ENCODE measurements at regions not wholly inside any gene's neighbourhood (a gene's known extent, or its start where the extent isn't known, plus 50 kb on each side); places are given as distances from the start of the nearest gene placed in this dataset.

- DNase-seq: no peak
- Mint-ChIP-seq H3K36me3 (ENCODE audit: low read depth) (no peaks in the 10 kb centered on the region), H3K9me3 (no peaks in the 10 kb centered on the region), H3K4me1 (ENCODE audit: low read depth) (peaks cover 59% of the 10 kb centered on the region), H3K27me3 (peaks cover 3% of the 10 kb centered on the region), H3K27ac (no peak overlapping the region), H3K4me3 (no peak overlapping the region)
- intact Hi-C loops (cut with micrococcal nuclease): loop anchor here (5.0 kb wide), 1 partner anchor 95 kb away; no protein-coding TSS in a partner anchor
- no peak for TF ChIP-seq CTCF (IDR thresholded peaks at IDR 0.05)
- ATAC-seq: no peak
- ChIA-PET CTCF (interaction anchor here (0.8 to 1.9 kb wide), 3 partner anchors 52 to 215 kb away, joined by 3 to 7 read pairs (median 4); no protein-coding TSS in a partner anchor), POLR2A (interaction anchor here (0.9 kb wide), 1 partner anchor 57 kb away, joined by 3 read pairs; no protein-coding TSS in a partner anchor)
These were observed 59.2 kb upstream of the KLF13 start for GRCh38 chr15:31267161-31268107.

- Mint-ChIP-seq H3K4me1 (ENCODE audit: low read depth) (peaks cover 52% of the 10 kb centered on the region), H3K27me3 (peaks cover under 1% of the 10 kb centered on the region), H3K27ac (no peak overlapping the region), H3K9me3 (no peaks in the 10 kb centered on the region), H3K36me3 (ENCODE audit: low read depth) (no peaks in the 10 kb centered on the region), H3K4me3 (no peak overlapping the region)
- no peak for DNase-seq
- no peak for TF ChIP-seq CTCF (IDR thresholded peaks at IDR 0.05)
- no peak for ATAC-seq
- ChIA-PET CTCF (interaction anchor here (1.9 kb wide), 1 partner anchor 53 kb away, joined by 7 read pairs; no protein-coding TSS in a partner anchor), POLR2A (no interaction called here)
- intact Hi-C loops (cut with micrococcal nuclease): loop anchor here (5.0 kb wide), 1 partner anchor 94 kb away; no protein-coding TSS in a partner anchor
These were observed 58.5 kb upstream of the KLF13 start for GRCh38 chr15:31268108-31268501.

DNA sequence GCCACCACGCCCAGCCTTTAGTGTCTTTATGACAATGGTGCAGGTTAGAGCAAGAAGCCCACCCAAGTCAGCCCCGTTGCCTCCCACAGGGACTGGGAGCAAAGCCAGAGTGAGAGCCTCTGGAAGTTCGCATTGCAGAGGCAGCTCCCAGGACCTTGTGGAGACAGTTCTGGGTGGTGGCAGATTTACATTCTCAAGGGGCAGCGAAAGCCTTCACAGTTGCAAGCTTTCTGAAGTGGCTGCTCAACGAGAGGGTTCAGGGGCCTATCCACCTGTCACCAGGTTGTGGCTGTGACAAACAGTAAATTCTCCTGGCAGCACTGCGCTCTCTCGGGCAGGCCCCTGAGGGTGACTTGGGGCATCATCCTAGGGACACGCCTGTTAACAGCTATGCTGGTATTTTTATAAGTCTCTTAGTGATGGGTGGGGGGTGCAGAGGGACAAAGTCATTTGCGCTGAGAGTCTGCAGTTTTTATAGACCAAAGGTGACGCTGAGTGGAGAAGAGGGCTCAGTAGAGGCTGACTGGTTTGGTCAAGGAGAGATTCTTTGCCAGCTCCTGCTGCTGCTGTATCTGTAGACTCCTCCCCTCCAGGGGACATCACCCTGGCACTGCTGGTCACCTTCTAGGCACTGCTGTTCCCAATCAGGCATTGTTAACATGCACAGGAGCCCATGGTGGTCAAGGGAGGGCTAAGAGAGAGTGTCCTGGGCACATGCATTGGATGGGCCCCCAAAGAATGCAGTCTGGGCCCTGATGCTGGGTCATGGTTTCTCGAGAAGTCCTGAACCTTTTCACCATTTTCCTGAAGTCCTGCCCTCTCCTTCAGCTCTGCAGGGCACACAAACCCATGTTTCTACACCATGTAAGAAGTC, 57.5 kb upstream of the KLF13 start:
- ChIA-PET CTCF (interaction anchor here (1.9 kb wide), 1 partner anchor 54 kb away, joined by 7 read pairs; no protein-coding TSS in a partner anchor), POLR2A (no interaction called here)
- TF ChIP-seq CTCF (IDR thresholded peaks at IDR 0.05): no peak
- DNase-seq (no peak), ATAC-seq (no peak)
- Mint-ChIP-seq H3K4me1 (ENCODE audit: low read depth) (peaks cover 46% of the 10 kb centered on the region), H3K4me3 (no peak overlapping the region), H3K27me3 (no peaks in the 10 kb centered on the region), H3K9me3 (no peaks in the 10 kb centered on the region), H3K36me3 (ENCODE audit: low read depth) (no peaks in the 10 kb centered on the region), H3K27ac (no peak overlapping the region)
- intact Hi-C loops (cut with micrococcal nuclease): loop anchor here (5.0 kb wide), 1 partner anchor 93 kb away; no protein-coding TSS in a partner anchor

GRCh38 chr15:31269816-31270575, 56.6 kb upstream of the KLF13 start:
- POLR2A ChIA-PET: no interaction called here
- H3K4me3 Mint-ChIP-seq: no peak overlapping the region
- no peaks in the 10 kb centered on the region for H3K36me3 Mint-ChIP-seq (ENCODE audit: low read depth)
- TF ChIP-seq CTCF (IDR thresholded peaks at IDR 0.05): no peak
- DNase-seq: no peak
- intact Hi-C loops (cut with micrococcal nuclease): loop anchor here (5.0 kb wide), 1 partner anchor 92 kb away; no protein-coding TSS in a partner anchor
- H3K27ac Mint-ChIP-seq: no peak overlapping the region
- peaks cover 42% of the 10 kb centered on the region for H3K4me1 Mint-ChIP-seq (ENCODE audit: low read depth)
- no peaks in the 10 kb centered on the region for H3K9me3 Mint-ChIP-seq
- no peak for ATAC-seq
- no peaks in the 10 kb centered on the region for H3K27me3 Mint-ChIP-seq
- CTCF ChIA-PET: interaction anchor here (1.0 kb wide), 1 partner anchor 218 kb away, joined by 3 read pairs; no protein-coding TSS in a partner anchor
